GM21825 (cell line): ENCODE measurements at regions not wholly inside any gene's neighbourhood (a gene's known extent, or its start where the extent isn't known, plus 50 kb on each side); places are given as distances from the start of the nearest gene placed in this dataset.
"Not testable (repeated sequence)": the region's sequence is repeated elsewhere in the genome, so short reads cannot be mapped to it uniquely, and the experiment has no call there.

Experiments used
- ATAC-seq: cut with Tn5 transposase; IDR thresholded peaks from one replicate; pipeline ENCODE4 v1.9.1; 2021; ENCODE audit warnings: mild to moderate bottlenecking, moderate library complexity; ENCODE audit not compliant: unreplicated experiment

GRCh38 chr14:42556551-42556950 lies 949.9 kb downstream of the LRFN5 start:
- no peak for ATAC-seq

GRCh38 chr14:42555365-42555764 lies 948.7 kb downstream of the LRFN5 start:
- no peak for ATAC-seq

GRCh38 chr14:42554091-42554490 lies 947.4 kb downstream of the LRFN5 start:
- no peak for ATAC-seq

GRCh38 chr14:42550310-42550709 lies 943.6 kb downstream of the LRFN5 start:
- no peak for ATAC-seq

GRCh38 chr14:42548349-42548748 lies 941.7 kb downstream of the LRFN5 start:
- ATAC-seq: no peak

- ATAC-seq: no peak
Measured at GRCh38 chr14:42545636-42546035, 939.0 kb downstream of the LRFN5 start.

GRCh38 chr14:42541535-42542001 lies 934.9 kb downstream of the LRFN5 start:
- ATAC-seq: no peak

- no peak for ATAC-seq
Measured at GRCh38 chr14:42535397-42535796, 928.7 kb downstream of the LRFN5 start.

- no peak for ATAC-seq
Measured at GRCh38 chr14:42533476-42533875, 926.8 kb downstream of the LRFN5 start.

GRCh38 chr14:42532194-42532593 lies 925.5 kb downstream of the LRFN5 start:
- ATAC-seq: no peak

GRCh38 chr14:42527141-42527540 lies 920.5 kb downstream of the LRFN5 start:
- ATAC-seq: no peak

GRCh38 chr14:42523666-42524065 lies 917.0 kb downstream of the LRFN5 start:
- ATAC-seq: peak; percentile 79

- no peak for ATAC-seq
Measured at GRCh38 chr14:42517806-42518500, 911.3 kb downstream of the LRFN5 start.

- no peak for ATAC-seq
Measured at GRCh38 chr14:42513837-42514236, 907.2 kb downstream of the LRFN5 start.

GRCh38 chr14:42510071-42510470 lies 903.4 kb downstream of the LRFN5 start:
- no peak for ATAC-seq

- ATAC-seq: no peak
Measured at GRCh38 chr14:42508209-42508946, 901.7 kb downstream of the LRFN5 start.

GRCh38 chr14:42504433-42504832 lies 897.8 kb downstream of the LRFN5 start:
- ATAC-seq: no peak

- no peak for ATAC-seq
Measured at GRCh38 chr14:42499137-42499536, 892.5 kb downstream of the LRFN5 start.

GRCh38 chr14:42490536-42490935 lies 883.9 kb downstream of the LRFN5 start:
- ATAC-seq: no peak

GRCh38 chr14:42488965-42489364 lies 882.3 kb downstream of the LRFN5 start:
- ATAC-seq: no peak

- not testable (repeated sequence) for ATAC-seq
Measured at GRCh38 chr14:42482345-42482971, 875.8 kb downstream of the LRFN5 start.

GRCh38 chr14:42481714-42482113 lies 875.0 kb downstream of the LRFN5 start:
- ATAC-seq: not testable (repeated sequence)
